ENCODE measurements at regions not wholly inside any gene's neighbourhood (a gene's known extent, or its start where the extent isn't known, plus 50 kb on each side); places are given as distances from the start of the nearest gene placed in this dataset.

DNA sequence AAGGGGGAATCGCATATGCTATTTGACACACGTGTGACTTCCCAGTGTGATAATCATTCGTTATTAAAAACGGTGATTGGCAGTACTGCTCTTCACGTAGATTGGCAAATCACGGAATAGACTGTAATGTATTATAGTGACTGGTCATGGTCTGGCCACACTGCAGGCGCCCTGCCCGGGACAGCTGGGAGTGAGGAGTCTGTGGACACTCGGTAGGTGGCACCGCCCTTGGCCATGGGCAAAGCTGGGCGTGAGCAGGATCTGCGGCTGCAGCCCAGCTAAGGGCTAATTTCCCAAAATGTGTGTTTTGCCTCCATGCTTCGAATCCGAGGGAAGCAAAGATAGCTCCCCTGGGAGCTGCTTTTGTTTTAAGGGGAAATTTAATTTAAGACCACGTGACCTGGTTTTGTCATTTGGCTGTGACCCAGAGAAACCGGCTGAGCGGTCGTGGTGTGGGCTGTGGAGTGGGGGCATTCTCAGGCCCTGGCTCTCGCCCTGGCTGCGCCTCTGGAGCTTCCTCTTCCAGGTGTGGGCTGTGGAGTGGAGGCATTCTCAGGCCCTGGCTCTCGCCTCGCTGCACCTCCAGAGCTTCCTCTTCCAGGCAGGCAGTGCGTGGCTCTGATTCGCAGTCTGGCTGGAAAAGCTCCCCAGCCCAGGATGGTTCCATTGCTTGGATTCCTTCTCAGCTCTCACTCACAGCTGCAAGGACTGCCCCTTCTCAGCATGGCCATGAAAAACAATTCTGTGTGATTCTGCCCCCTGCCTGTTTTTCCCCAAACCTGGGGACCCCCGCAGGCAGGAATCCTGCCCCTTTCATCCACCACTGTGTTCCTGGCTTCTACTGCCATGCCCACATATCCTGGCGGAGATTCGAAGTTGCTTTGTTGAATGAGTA is 131.1 kb downstream of the OLFM1 start:
- no peak overlapping the region for H3K9ac ChIP-seq (ENCODE audit: low read length)
- no peak overlapping the region for H3K27ac Mint-ChIP-seq
- no peak overlapping the region for H3K4me2 ChIP-seq (replicated peaks; ENCODE audit: low read depth, low read length, poor library complexity, severe bottlenecking)
- no peak overlapping the region for H3K4me3 Mint-ChIP-seq
- no peaks in the 10 kb centered on the region for H3K4me1 Mint-ChIP-seq
- ATAC-seq (ENCODE audit: low read depth) (no peak), DNase-seq (no peak)
- ChIA-PET CTCF (no interaction called here), POLR2A (no interaction called here)
- no peaks in the 10 kb centered on the region for H3K9me3 Mint-ChIP-seq (ENCODE audit: insufficient read depth)
- H3K27me3 Mint-ChIP-seq, result peaks cover 10% of the 10 kb centered on the region
- H3K79me2 ChIP-seq (ENCODE audit: control insufficient read depth, insufficient read depth, low read length), result no peaks in the 10 kb centered on the region
- TF ChIP-seq, protein P1, sequence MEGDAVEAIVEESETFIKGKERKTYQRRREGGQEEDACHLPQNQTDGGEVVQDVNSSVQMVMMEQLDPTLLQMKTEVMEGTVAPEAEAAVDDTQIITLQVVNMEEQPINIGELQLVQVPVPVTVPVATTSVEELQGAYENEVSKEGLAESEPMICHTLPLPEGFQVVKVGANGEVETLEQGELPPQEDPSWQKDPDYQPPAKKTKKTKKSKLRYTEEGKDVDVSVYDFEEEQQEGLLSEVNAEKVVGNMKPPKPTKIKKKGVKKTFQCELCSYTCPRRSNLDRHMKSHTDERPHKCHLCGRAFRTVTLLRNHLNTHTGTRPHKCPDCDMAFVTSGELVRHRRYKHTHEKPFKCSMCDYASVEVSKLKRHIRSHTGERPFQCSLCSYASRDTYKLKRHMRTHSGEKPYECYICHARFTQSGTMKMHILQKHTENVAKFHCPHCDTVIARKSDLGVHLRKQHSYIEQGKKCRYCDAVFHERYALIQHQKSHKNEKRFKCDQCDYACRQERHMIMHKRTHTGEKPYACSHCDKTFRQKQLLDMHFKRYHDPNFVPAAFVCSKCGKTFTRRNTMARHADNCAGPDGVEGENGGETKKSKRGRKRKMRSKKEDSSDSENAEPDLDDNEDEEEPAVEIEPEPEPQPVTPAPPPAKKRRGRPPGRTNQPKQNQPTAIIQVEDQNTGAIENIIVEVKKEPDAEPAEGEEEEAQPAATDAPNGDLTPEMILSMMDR (IDR thresholded peaks at IDR 0.05), result no peak
- no peak for TF ChIP-seq EZH2 (IDR thresholded peaks at IDR 0.05; ENCODE audit: borderline replicate concordance, insufficient read depth, low read depth, low read length, poor library complexity, severe bottlenecking)
- no peaks in the 10 kb centered on the region for H3K4me1 ChIP-seq (ENCODE audit: control insufficient read depth in 2 of 2, insufficient read depth in 2 of 2, low read length in 2 of 2)
- H3K4me3 ChIP-seq (ENCODE audit: control extremely low read depth in 1 of 5, extremely low read depth in 1 of 5, insufficient read depth in 1 of 5, low read depth in 2 of 5, low read length in 4 of 5), result no peak overlapping the region
- WGBS (ENCODE audit: insufficient coverage), result 46% methylated on average over 26 of the region's 27 CpGs
- H3K27ac ChIP-seq (ENCODE audit: low read length in 2 of 2), result no peak overlapping the region
- intact Hi-C loops (cut with micrococcal nuclease), result no loop called here
- H3K9me3 ChIP-seq (ENCODE audit: control extremely low read depth in 1 of 3, control insufficient read depth in 2 of 3, insufficient read depth in 1 of 3, low read length in 2 of 3), result peaks cover 0 to 3% (median 0%) of the 10 kb centered on the region in 3 donors
- no peaks in the 10 kb centered on the region for H3K36me3 ChIP-seq (replicated peaks in 1 of 2; ENCODE audit: control extremely low read depth in 1 of 2, control insufficient read depth in 1 of 2, extremely low read depth in 1 of 2, insufficient read depth in 2 of 2, low read length in 1 of 2)
- no peak overlapping the region for H2AFZ ChIP-seq (ENCODE audit: insufficient read depth, low read depth, low read length, poor library complexity, severe bottlenecking)
- no peaks in the 10 kb centered on the region for H4K20me1 ChIP-seq (ENCODE audit: control insufficient read depth, insufficient read depth, low read length, poor library complexity, severe bottlenecking)
- no peaks in the 10 kb centered on the region for H3K27me3 ChIP-seq (replicated peaks in 1 of 4; ENCODE audit: control extremely low read depth in 1 of 4, control insufficient read depth in 3 of 4, insufficient read depth in 4 of 4, low read length in 3 of 4)
